ENCODE measurements at regions not wholly inside any gene's neighbourhood (a gene's known extent, or its start where the extent isn't known, plus 50 kb on each side); places are given as distances from the start of the nearest gene placed in this dataset.

DNA sequence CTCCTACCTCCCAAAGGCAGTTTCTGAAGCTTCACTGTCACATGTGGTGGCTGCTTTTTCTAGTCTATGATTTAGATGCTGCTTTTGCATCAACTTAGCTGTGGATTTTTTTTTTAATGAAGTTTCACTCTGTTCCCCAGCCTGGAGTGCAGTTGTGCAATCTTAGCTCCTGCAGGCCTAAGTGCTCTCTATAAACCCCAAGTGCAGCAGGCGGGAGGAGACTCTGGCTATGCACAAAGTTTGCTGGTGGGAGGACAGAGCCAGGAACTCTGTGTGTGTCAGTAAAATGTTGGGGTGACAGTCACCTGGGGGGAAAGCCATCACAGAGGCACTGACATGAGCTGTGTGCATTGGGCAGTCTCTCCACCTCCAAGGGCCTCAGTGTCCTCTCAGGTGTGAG is 138.8 kb upstream of the FAM20C start:
- no peaks in the 10 kb centered on the region for H3K27me3 ChIP-seq

GRCh38 chr7:54615-55014 is 137.8 kb upstream of the FAM20C start:
- no peak for TF ChIP-seq Cebpa-rat (IDR thresholded peaks at IDR 0.05)
- Histone ChIP-seq H3K4me2 (no peak overlapping the region), H3K36me3 (no peaks in the 10 kb centered on the region), H3K4me1 (peaks cover 0 to 10% (median 0%) of the 10 kb centered on the region in 10 experiments; a peak in 6 of 20 replicates), H3K27ac (no peak overlapping the region), H3K9ac (no peak overlapping the region), H4K20me1 (no peaks in the 10 kb centered on the region; a peak in 1 of 22 replicates), H3K9me3 (replicated peaks in 1 of 11) (peaks cover 0 to 10% (median 3%) of the 10 kb centered on the region in 11 experiments; a peak in 6 of 22 replicates), H3K27me3 (no peaks in the 10 kb centered on the region), H3K4me3 (no peak overlapping the region)

More for the DNA sequence above, 138.8 kb upstream of the FAM20C start:
- peak in 1 of 11 experiments; percentile 11; a peak in 1 of 22 replicates for TF ChIP-seq Cebpa-rat (IDR thresholded peaks at IDR 0.05)
- peaks cover 0 to 10% (median 0%) of the 10 kb centered on the region in 10 experiments; a peak in 6 of 20 replicates for H3K4me1 ChIP-seq
- H3K27ac ChIP-seq: no peak overlapping the region
- H3K9ac ChIP-seq: no peak overlapping the region
- H3K4me3 ChIP-seq: no peak overlapping the region
- H3K4me2 ChIP-seq: peak overlapping the region in 1 of 11 experiments; percentile 15; a peak in 1 of 22 replicates
- H3K36me3 ChIP-seq: no peaks in the 10 kb centered on the region
- no peaks in the 10 kb centered on the region; a peak in 1 of 22 replicates for H4K20me1 ChIP-seq
- peaks cover 0 to 10% (median 3%) of the 10 kb centered on the region in 11 experiments; a peak in 6 of 22 replicates for H3K9me3 ChIP-seq (replicated peaks in 1 of 11)

DNA sequence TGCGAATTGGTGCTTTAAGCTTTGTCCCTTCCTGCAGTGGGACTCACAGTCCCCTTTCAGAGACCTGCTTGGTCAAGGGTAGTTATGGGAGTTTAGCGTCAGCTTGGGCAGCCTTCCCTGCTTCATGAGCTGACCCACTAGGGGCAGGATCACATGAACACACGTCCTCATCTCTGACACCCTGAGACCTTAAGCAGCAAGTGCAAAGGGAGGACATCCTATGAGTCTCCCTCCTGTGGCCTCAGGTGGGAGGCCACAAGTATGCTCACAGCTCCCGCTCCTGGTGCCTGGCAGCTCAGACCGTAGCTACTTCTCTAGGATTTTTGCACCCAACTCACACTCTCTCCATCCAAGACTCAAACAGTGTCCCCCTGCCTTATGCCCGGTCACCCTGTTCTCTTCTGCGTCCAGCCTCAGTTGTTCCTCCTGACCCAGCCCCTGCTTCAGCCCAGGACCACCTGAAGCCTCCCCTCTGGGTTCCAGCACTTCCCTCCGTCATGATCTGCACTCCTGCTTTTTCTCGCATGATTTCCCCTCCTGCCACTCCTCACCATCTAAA is 136.6 kb upstream of the FAM20C start:
- Histone ChIP-seq H3K4me2 (no peak overlapping the region), H3K27me3 (no peaks in the 10 kb centered on the region), H3K4me3 (no peak overlapping the region), H3K9me3 (replicated peaks in 1 of 11) (peaks cover 0 to 10% (median 3%) of the 10 kb centered on the region in 11 experiments; a peak in 6 of 22 replicates), H4K20me1 (no peaks in the 10 kb centered on the region; a peak in 1 of 22 replicates), H3K9ac (no peak overlapping the region), H3K36me3 (no peaks in the 10 kb centered on the region), H3K27ac (no peak overlapping the region), H3K4me1 (peaks cover 2 to 15% (median 5%) of the 10 kb centered on the region in 10 experiments; a peak in 18 of 20 replicates)
- TF ChIP-seq Cebpa-rat (IDR thresholded peaks at IDR 0.05): no peak

DNA sequence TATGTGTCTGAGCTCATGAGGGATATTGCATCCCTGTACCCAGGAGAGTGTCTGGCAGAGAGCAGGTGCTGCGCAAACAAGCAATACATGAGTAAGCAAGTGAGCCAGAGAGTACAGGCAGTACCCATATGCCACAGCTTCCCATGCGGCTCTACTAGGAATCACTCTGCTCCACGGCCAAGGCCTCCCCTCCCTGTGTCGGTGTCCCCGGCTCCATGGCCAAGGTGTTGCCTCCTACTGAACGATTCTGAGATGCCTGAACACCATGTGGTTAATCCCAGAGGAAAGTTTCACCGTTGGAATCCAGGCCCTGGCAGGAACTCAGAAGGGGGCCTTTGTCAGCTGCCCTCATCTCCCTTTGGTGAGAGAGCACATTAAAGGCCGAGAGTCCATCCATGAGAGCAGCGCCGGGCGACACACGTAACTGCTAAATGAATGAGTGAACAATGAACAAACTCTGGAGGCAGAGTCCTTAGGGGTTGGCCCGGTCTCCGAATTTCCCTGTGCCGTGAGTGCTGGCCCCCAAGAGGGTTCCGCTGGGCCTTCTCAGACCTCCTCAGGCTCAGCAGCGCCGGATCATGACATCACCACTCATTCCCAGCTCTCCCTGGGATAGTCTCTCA is 136.0 kb upstream of the FAM20C start:
- no peak overlapping the region for H3K4me2 ChIP-seq
- peaks cover 0 to 10% (median 3%) of the 10 kb centered on the region in 11 experiments; a peak in 6 of 22 replicates for H3K9me3 ChIP-seq (replicated peaks in 1 of 11)
- no peak overlapping the region for H3K9ac ChIP-seq
- no peaks in the 10 kb centered on the region for H3K27me3 ChIP-seq
- no peak for TF ChIP-seq Cebpa-rat (IDR thresholded peaks at IDR 0.05)
- H3K4me1 ChIP-seq: peaks cover 9 to 21% (median 11%) of the 10 kb centered on the region in 10 experiments
- no peaks in the 10 kb centered on the region for H3K36me3 ChIP-seq
- H3K4me3 ChIP-seq: no peak overlapping the region
- H3K27ac ChIP-seq: no peak overlapping the region
- no peaks in the 10 kb centered on the region; a peak in 1 of 22 replicates for H4K20me1 ChIP-seq

DNA sequence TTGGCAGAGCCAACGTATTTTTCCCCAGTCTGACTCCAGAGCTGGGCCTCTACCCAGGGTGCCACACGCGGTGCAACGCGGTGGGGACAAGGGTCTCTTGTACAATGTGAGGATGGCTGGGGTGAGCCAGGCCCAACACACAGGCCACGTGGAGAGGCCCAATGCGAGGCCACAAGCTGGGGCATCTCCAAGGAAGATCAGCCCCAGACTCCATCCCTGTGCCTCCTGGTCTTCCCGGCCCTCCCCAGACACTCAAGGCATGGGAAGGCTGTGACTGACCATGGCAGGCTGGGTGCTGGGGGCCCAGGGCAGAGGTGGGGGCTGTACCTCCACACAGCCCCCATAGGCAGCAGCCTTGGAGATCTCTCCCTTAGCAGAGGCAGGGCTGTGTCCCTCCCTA is 135.3 kb upstream of the FAM20C start:
- Histone ChIP-seq H3K4me1 (peaks cover 15 to 28% (median 18%) of the 10 kb centered on the region in 10 experiments), H3K27me3 (no peaks in the 10 kb centered on the region), H3K36me3 (no peaks in the 10 kb centered on the region), H4K20me1 (no peaks in the 10 kb centered on the region; a peak in 1 of 22 replicates), H3K4me2 (peak overlapping the region in 1 of 11 experiments; percentile 3; a peak in 1 of 22 replicates), H3K9ac (no peak overlapping the region), H3K9me3 (replicated peaks in 1 of 11) (peaks cover 0 to 10% (median 3%) of the 10 kb centered on the region in 11 experiments; a peak in 6 of 22 replicates), H3K27ac (no peak overlapping the region), H3K4me3 (no peak overlapping the region)
- TF ChIP-seq Cebpa-rat (IDR thresholded peaks at IDR 0.05): no peak

DNA sequence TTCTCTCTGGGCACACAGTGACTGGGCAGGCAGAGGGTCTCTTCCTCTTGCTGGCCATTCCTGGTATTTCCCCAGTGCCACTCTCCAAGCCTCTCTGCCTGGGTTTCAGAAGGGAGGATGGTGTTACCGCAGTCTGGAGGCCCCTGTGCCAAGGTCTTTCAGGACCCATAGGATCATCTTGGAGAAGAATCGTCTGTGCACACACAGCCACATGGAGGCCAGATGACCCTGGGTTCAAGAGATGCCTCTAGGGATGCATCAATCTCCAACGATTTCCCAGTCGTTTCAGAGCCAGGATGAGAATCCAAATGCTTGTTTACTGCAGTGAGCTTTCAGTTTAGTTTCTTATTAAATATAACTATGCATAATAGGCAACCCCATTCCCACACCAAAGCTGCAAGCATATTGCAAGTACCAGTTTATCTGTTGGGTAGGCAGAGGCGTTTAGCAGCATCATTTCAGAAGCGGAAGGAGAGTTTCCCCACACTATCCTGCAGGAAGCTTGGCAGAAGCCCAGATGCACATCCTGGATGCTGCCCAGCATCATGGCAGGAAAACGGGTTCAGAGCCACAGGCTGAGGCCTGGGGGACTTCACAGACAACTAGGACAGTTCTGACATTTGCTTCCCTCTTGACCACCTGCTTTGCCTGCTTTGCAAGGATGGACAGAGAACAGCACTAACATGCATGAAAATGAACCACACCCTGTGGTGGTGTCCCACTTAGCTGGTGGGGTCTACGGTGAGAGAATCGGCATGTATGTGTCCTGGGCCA is 134.7 kb upstream of the FAM20C start:
- peaks cover 21 to 34% (median 24%) of the 10 kb centered on the region in 10 experiments for H3K4me1 ChIP-seq

DNA sequence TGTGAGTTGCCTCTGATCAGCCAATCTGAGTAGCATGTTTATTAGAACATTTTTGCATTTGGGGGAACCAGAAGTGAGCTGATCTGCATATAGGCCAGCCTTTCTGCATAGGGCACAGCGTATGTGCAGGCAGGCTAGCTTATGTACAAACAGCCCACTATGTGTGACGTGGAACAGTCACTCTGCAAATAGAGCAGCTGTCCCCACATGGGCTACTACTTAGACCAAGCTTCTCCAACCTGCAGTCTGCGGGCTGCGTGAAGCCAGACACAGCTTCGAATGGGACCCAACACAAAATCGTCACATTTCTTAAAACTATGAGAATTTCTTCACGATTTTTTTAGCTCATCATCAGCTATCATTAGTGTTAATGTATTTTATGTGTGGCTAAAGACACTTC is 134.1 kb upstream of the FAM20C start:
- H3K4me3 ChIP-seq: no peak overlapping the region
- TF ChIP-seq Cebpa-rat (IDR thresholded peaks at IDR 0.05): no peak
- H3K27ac ChIP-seq: no peak overlapping the region
- H3K4me2 ChIP-seq: no peak overlapping the region
- H3K4me1 ChIP-seq: peaks cover 28 to 40% (median 30%) of the 10 kb centered on the region in 10 experiments
- H4K20me1 ChIP-seq: peaks cover 0 to 6% (median 0%) of the 10 kb centered on the region in 11 experiments; a peak in 6 of 22 replicates
- peaks cover 0 to 4% (median 0%) of the 10 kb centered on the region in 11 experiments; a peak in 2 of 22 replicates for H3K9me3 ChIP-seq (replicated peaks in 1 of 11)
- no peaks in the 10 kb centered on the region for H3K27me3 ChIP-seq
- H3K36me3 ChIP-seq: no peaks in the 10 kb centered on the region
- no peak overlapping the region for H3K9ac ChIP-seq

More for the DNA sequence above, 134.7 kb upstream of the FAM20C start:
- Histone ChIP-seq H3K27ac (no peak overlapping the region), H3K4me2 (peak overlapping the region in 1 of 11 experiments; percentile 3; a peak in 2 of 22 replicates), H3K4me3 (no peak overlapping the region), H4K20me1 (no peaks in the 10 kb centered on the region; a peak in 1 of 22 replicates), H3K27me3 (no peaks in the 10 kb centered on the region), H3K9me3 (replicated peaks in 1 of 11) (peaks cover 0 to 10% (median 3%) of the 10 kb centered on the region in 11 experiments; a peak in 6 of 22 replicates), H3K36me3 (no peaks in the 10 kb centered on the region), H3K9ac (no peak overlapping the region)
- no peak for TF ChIP-seq Cebpa-rat (IDR thresholded peaks at IDR 0.05)

DNA sequence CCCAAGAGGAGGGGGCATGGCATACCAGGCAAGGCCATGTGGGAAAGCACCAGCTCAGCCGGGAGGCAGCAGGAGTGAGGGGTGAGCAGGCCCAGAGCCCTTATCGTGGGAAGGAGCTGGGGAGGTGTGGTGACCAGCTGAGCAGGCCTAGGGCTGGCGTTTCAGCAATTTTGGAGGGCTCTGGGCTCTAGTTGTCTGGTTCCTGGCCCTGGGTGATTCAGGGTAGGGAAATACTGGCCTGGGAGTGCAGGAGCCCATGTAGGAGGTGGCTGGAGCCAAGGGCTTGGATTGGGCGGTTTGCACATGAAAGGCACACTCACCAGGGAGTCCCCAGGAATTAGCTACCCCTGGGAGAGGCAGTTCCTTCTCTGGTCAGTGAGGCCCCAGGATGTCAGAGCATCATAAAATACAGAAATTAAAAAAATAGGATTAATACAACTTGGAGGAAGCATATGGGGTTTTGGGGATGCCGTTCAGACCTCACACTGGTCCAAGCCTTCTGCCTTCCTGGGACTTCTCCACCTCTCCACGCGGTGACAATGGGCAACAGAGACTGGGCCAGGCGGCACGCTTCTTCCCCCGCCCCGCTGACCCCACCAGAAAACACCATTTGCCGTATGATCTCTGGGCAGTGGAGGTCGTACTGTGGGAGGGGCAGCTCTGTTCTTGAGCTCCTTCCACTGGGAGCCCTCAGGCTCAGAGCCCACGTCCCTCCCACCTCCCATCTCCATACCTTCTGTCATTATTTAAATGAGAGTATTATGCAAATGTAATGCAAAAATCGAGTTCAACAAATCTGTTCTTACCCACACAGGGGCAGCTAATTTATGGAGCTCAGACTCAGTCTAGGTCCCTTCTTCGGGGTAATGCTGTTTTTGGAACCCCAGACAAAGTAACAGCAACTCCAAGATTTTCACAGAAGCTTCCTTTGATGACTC is 133.0 kb upstream of the FAM20C start:
- Histone ChIP-seq H3K9me3 (replicated peaks in 1 of 11) (no peaks in the 10 kb centered on the region), H4K20me1 (peaks cover 0 to 14% (median 0%) of the 10 kb centered on the region in 11 experiments; a peak in 6 of 22 replicates), H3K27me3 (no peaks in the 10 kb centered on the region), H3K4me1 (peaks cover 38 to 50% (median 41%) of the 10 kb centered on the region in 10 experiments), H3K36me3 (no peaks in the 10 kb centered on the region), H3K9ac (no peak overlapping the region), H3K4me2 (no peak overlapping the region), H3K4me3 (no peak overlapping the region), H3K27ac (no peak overlapping the region)
- TF ChIP-seq Cebpa-rat (IDR thresholded peaks at IDR 0.05): no peak
